HS-5 (cell line): ENCODE measurements at regions not wholly inside any gene's neighbourhood (a gene's known extent, or its start where the extent isn't known, plus 50 kb on each side); places are given as distances from the start of the nearest gene placed in this dataset.
"Not testable (repeated sequence)": the region's sequence is repeated elsewhere in the genome, so short reads cannot be mapped to it uniquely, and the experiment has no call there.

Source experiments
- DNase-seq: peaks from one replicate; pipeline ENCODE4 v3.0.0-alpha.2; 2012; ENCODE audit warnings: low read depth

DNA sequence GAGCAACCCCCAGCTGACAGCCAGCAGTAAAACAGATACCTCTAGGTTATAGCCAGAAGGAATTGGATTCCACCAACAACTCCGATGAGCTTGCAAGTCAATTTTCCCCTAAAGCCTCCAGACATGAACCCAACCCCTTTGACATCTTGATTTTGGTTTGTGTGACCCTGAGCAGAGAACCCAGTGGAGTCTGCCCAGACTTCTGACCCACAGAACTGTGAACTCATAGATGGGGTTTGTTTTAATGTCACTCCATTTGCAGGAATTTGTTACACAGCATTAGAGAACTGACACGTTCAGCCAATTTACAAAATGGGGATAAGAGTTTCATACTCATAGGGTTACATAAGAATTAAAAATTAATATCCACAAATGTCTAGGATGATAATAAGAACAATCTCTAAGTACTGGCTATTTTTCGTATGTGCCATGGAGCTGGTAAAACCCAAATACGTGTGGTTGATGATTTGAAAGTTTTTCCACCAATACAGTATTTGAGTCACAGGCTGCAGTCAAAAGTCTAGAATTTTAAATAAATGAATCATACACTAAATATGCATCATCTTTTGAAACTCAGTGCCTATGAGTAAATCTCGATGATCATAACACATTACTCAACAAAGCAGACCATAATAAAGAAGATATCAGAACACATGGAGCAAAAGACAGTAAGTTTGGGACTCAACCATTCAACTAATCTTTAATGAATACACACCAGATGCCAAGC, 380.0 kb downstream of the ANAPC1 start:
- not testable (repeated sequence) for DNase-seq

DNA sequence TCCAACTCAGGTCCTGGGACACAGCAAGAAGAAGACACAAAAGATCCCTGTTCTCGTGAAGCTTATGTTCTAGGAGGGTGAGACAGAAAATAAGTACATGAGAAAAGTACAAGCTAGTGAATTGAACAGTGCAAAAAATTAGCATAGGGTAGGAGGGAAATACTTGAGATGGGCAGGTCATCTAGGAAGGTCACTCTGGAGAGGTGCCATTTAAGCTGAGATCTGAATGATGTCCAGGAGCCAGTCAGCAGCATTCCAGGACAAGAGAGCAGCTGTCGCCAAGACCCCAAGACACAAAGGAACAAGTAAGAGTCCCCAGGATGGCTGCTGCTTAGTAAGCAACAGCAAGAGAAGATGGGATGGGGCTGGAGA, 379.4 kb downstream of the ANAPC1 start:
- DNase-seq, result not testable (repeated sequence)

DNA sequence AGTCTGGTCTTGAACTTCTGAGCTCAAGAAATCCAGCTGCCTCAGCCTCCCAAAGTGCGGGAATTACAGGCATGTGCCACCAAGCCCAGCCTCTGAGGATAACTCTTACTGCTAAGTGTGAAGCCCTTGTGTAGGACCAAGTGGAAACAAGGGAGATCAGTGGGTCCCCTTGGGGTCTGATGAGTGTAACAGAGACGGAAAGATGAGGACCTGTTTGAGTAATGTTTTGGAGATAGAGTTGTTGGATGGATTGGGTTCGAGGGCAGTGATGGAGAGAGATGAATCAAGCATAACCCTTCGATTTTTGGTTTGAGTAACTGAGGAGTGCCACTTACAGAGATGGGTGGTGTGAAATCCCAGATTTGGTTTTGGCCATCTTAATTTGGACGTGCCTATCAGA, 378.7 kb downstream of the ANAPC1 start:
- not testable (repeated sequence) for DNase-seq

- not testable (repeated sequence) for DNase-seq
Observed at GRCh38 chr2:111506936-111507335, 377.1 kb downstream of the ANAPC1 start.

DNA sequence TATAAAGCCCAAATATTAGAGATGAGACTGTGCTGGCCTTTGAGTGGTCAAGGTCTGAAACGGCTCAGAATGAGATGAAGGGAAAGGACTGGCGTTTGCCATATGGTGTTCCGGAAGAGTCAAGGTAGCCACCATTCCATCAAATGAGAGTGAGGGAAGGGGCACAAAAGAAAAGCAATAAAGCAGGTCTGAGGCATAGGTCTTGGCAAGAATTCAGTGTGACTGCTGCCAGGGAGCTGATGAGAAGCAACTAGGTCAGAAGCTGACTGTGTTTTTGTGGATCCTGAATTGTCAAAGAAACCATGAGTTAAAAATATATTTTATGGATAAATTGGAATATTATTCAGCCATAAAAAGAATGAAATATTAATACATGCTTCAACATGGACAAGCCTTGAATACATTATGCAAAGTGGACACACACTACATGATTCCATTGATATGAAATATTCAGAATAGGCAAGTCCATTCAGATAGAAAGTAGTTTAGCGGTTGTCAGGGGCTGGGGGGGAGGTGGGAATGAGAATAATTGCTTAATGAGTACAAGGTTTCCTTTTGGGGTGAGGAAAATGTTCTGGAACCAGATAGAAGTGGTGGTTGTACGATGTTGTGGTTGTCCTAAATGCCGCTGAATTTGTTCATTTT, 374.6 kb downstream of the ANAPC1 start:
- not testable (repeated sequence) for DNase-seq

- not testable (repeated sequence) for DNase-seq
Observed at GRCh38 chr2:111510384-111510783, 373.6 kb downstream of the ANAPC1 start.

GRCh38 chr2:111511062-111511461, 372.9 kb downstream of the ANAPC1 start:
- DNase-seq, result not testable (repeated sequence)

GRCh38 chr2:111512378-111512777, 371.6 kb downstream of the ANAPC1 start:
- DNase-seq, result not testable (repeated sequence)

- not testable (repeated sequence) for DNase-seq
Observed at GRCh38 chr2:111514138-111514537, 369.9 kb downstream of the ANAPC1 start.

DNA sequence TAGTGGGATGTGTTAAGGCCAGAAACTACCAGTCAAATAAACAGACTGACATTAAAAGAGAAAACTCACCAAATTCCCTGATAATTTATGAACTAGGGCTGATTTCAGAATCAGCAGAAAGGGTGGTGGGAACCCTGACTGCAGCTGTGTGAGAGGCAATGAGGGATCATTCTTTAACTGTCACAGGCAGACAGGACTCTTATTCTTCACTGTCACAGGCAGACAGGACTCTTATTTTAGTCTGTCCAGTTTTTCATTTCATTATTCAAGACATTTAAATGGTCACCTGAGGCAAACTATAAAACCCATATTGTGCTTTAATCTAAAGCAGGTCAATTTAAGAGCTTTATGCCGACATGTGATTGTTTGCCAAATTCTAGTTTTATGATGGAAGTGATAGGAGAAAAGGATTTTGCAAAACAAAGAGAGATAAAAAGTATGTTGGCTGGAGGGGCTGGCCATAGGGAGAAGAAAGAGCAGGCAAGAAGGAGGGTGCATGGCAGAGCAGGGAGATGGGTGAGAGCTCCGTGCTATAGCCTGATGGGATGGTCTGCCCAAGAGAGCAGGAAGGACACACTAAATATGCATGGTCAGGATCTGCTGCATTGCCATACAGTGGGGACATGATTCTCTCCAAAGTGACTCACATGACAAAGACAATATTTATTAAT, 366.8 kb downstream of the ANAPC1 start:
- not testable (repeated sequence) for DNase-seq

- DNase-seq, result not testable (repeated sequence)
Observed at GRCh38 chr2:111517721-111518053, 366.3 kb downstream of the ANAPC1 start.

- DNase-seq, result no peak
Observed at GRCh38 chr2:111519071-111519470, 364.9 kb downstream of the ANAPC1 start.

GRCh38 chr2:111522231-111522768, 361.7 kb downstream of the ANAPC1 start:
- no peak for DNase-seq

- DNase-seq, result no peak
Observed at GRCh38 chr2:111523009-111523408, 361.0 kb downstream of the ANAPC1 start.

DNA sequence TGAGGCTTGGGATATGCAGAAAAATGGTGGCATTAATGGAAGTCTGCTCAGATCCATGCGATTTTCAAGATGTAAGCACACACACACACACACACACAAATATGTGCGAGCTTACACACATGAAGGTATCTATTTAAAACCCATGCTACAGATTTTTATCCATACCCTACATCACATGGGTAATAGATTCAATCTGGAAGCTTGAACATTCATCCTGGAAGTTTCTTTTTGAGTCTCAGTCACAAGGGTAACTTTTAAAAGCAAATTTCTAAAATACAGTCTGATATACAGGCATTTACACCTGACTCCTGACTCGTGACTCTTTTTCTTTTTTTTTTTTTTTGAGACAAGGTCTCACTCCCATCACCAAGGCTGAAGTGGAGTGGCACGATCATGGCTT, 359.0 kb downstream of the ANAPC1 start:
- not testable (repeated sequence) for DNase-seq

- not testable (repeated sequence) for DNase-seq
Observed at GRCh38 chr2:111526041-111526639, 357.9 kb downstream of the ANAPC1 start.

GRCh38 chr2:111527707-111528400, 356.1 kb downstream of the ANAPC1 start:
- DNase-seq, result not testable (repeated sequence)

- not testable (repeated sequence) for DNase-seq
Observed at GRCh38 chr2:111529022-111529421, 355.0 kb downstream of the ANAPC1 start.

DNA sequence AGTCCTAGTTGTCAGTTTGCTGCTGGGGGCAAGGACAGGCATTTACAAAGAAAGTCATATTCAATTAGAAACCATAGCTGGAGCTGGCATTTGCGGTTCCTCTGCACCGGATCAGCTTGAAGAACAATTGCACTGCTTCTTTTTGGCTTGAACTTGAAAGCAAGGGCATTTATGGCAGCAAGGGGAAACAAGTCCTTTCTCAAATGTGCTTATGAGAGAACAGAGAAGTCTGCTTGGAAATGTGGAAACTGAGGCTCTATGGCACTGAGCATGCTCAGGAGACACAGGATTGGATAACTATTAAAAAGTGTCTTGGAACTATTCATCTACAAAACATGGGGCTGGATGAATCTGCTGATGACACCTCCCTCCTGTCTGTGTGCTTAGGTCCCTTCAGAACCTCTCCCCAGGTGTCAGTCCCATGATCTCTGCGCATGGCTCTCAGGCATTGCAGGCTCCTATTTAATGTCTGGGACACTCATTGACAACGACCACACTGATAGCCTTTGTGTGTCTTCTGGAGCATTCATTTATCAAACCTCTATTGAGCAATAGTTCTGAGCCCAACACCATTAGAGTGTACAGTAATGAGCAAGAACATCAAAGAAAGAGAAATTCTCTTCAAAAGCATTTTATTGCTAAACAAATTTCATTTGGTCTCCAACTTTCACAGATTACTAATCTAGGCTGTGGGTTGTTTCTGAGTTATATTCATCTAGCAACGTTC, 353.6 kb downstream of the ANAPC1 start:
- not testable (repeated sequence) for DNase-seq

- DNase-seq, result not testable (repeated sequence)
Observed at GRCh38 chr2:111532682-111533556, 351.1 kb downstream of the ANAPC1 start.
